ENCODE measurements at regions not wholly inside any gene's neighbourhood (a gene's known extent, or its start where the extent isn't known, plus 50 kb on each side); places are given as distances from the start of the nearest gene placed in this dataset.
"Not testable (repeated sequence)": the region's sequence is repeated elsewhere in the genome, so short reads cannot be mapped to it uniquely, and the experiment has no call there.

- no peak for TF ChIP-seq CTCF (IDR thresholded peaks at IDR 0.05)
- CTCF ChIA-PET: no interaction called here
- ATAC-seq (no peak), DNase-seq (no peak)
- intact Hi-C loops (cut with micrococcal nuclease): no loop called here
- no peaks in the 10 kb centered on the region for H3K27me3 Mint-ChIP-seq
- H3K36me3 Mint-ChIP-seq (ENCODE audit: low read depth): no peaks in the 10 kb centered on the region
- POLR2A ChIA-PET: no interaction called here
- peaks cover 3% of the 10 kb centered on the region for H3K9me3 Mint-ChIP-seq
- no peaks in the 10 kb centered on the region for H3K4me1 Mint-ChIP-seq (ENCODE audit: low read depth)
- no peak overlapping the region for H3K27ac Mint-ChIP-seq
- no peak overlapping the region for H3K4me3 Mint-ChIP-seq
Measured at GRCh38 chr9:102482776-102483175, 512.4 kb upstream of the CYLC2 start.

- CTCF ChIA-PET: no interaction called here
Measured at GRCh38 chr9:102479191-102479590, 515.9 kb upstream of the CYLC2 start.

GRCh38 chr9:102474357-102474756, 520.8 kb upstream of the CYLC2 start:
- ChIA-PET CTCF (no interaction called here), POLR2A (interaction anchor here (0.6 kb wide), 1 partner anchor 194 kb away, joined by 3 read pairs; no protein-coding TSS in a partner anchor)
- H3K4me3 Mint-ChIP-seq: no peak overlapping the region
- intact Hi-C loops (cut with micrococcal nuclease): no loop called here
- no peaks in the 10 kb centered on the region for H3K36me3 Mint-ChIP-seq (ENCODE audit: low read depth)
- no peaks in the 10 kb centered on the region for H3K4me1 Mint-ChIP-seq (ENCODE audit: low read depth)
- no peak for TF ChIP-seq CTCF (IDR thresholded peaks at IDR 0.05)
- H3K27ac Mint-ChIP-seq: no peak overlapping the region
- DNase-seq: no peak
- ATAC-seq: no peak
- H3K9me3 Mint-ChIP-seq: peaks cover 3% of the 10 kb centered on the region
- H3K27me3 Mint-ChIP-seq: no peaks in the 10 kb centered on the region

More at GRCh38 chr9:102479191-102479590, 515.9 kb upstream of the CYLC2 start:
- DNase-seq (no peak), ATAC-seq (no peak)
- Mint-ChIP-seq H3K4me1 (ENCODE audit: low read depth) (no peaks in the 10 kb centered on the region), H3K9me3 (no peaks in the 10 kb centered on the region), H3K27me3 (no peaks in the 10 kb centered on the region), H3K27ac (no peak overlapping the region), H3K36me3 (ENCODE audit: low read depth) (no peaks in the 10 kb centered on the region), H3K4me3 (no peak overlapping the region)
- TF ChIP-seq CTCF (IDR thresholded peaks at IDR 0.05): no peak
- POLR2A ChIA-PET: no interaction called here
- intact Hi-C loops (cut with micrococcal nuclease): no loop called here

DNA sequence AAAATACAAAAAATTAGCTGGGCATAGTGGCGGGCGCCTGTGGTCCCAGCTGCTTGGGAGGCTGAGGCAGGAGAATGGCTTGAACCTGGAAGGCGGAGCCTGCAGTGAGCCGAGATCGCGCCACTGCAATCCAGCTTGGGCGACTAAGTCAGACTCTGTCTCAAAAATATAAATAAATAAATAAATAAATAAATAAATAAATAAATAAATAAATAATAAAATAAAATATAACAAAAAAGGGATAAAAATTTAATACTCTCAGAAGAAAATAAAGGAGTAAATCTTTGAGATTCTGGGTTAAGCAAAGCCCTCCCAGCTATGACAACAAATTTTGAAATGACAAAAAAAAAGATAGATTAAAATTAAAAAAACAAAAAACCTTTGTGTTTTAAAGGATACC, 525.7 kb upstream of the CYLC2 start:
- POLR2A ChIA-PET; H3K27me3 Mint-ChIP-seq; H3K27ac Mint-ChIP-seq; DNase-seq; H3K36me3 Mint-ChIP-seq (ENCODE audit: low read depth); intact Hi-C loops (cut with micrococcal nuclease); H3K4me3 Mint-ChIP-seq; CTCF ChIA-PET; ATAC-seq; H3K4me1 Mint-ChIP-seq (ENCODE audit: low read depth): not testable (repeated sequence)
- H3K9me3 Mint-ChIP-seq: peaks cover 12% of the 10 kb centered on the region

GRCh38 chr9:102461156-102461819, 533.8 kb upstream of the CYLC2 start:
- intact Hi-C loops (cut with micrococcal nuclease): no loop called here
- Mint-ChIP-seq H3K27me3 (no peaks in the 10 kb centered on the region), H3K4me3 (no peak overlapping the region), H3K27ac (no peak overlapping the region), H3K4me1 (ENCODE audit: low read depth) (no peaks in the 10 kb centered on the region), H3K9me3 (peaks cover 8% of the 10 kb centered on the region), H3K36me3 (ENCODE audit: low read depth) (no peaks in the 10 kb centered on the region)
- TF ChIP-seq CTCF (IDR thresholded peaks at IDR 0.05): no peak
- ChIA-PET CTCF (no interaction called here), POLR2A (no interaction called here)
- ATAC-seq (no peak), DNase-seq (no peak)

Data from activated CD8-positive, alpha-beta T cell treated with anti-CD3 and anti-CD28 coated beads for 36 hours (primary cell).